ENCODE measurements at regions not wholly inside any gene's neighbourhood (a gene's known extent, or its start where the extent isn't known, plus 50 kb on each side); places are given as distances from the start of the nearest gene placed in this dataset.

- ChIA-PET POLR2A (no interaction called here), CTCF (no interaction called here)
- no peaks in the 10 kb centered on the region for H3K36me3 Mint-ChIP-seq (ENCODE audit: low read depth)
- no peak overlapping the region for H3K27ac Mint-ChIP-seq
- no peaks in the 10 kb centered on the region for H3K4me1 Mint-ChIP-seq
- no peaks in the 10 kb centered on the region for H3K27me3 Mint-ChIP-seq
- no peak overlapping the region for H3K4me3 Mint-ChIP-seq
- DNase-seq: no peak
- H3K9me3 Mint-ChIP-seq: no peaks in the 10 kb centered on the region
These were observed 437.6 kb downstream of the PTPRU start for GRCh38 chr1:29673669-29674626.

DNA sequence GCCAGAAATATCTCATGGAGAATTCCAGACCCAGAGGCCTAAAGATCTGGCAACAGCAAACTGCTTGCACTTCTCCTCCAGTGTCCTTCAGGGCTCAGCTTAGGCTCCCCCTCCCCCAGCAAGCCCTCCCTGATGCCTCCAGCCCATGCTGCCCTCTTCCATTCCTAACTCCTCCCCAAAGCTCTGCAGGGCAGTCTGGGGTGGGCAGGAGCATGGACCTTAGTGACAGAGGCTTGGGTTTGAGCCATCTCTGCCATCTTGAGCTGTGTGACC lies 436.8 kb downstream of the PTPRU start:
- H3K27ac Mint-ChIP-seq: no peak overlapping the region
- ChIA-PET POLR2A (no interaction called here), CTCF (no interaction called here)
- no peaks in the 10 kb centered on the region for H3K36me3 Mint-ChIP-seq (ENCODE audit: low read depth)
- no peak for DNase-seq
- H3K4me1 Mint-ChIP-seq: no peaks in the 10 kb centered on the region
- no peaks in the 10 kb centered on the region for H3K9me3 Mint-ChIP-seq
- no peak overlapping the region for H3K4me3 Mint-ChIP-seq
- H3K27me3 Mint-ChIP-seq: no peaks in the 10 kb centered on the region

- CTCF ChIA-PET: interaction anchor here (1.0 kb wide), 1 partner anchor 17 kb away, joined by 4 read pairs; no protein-coding TSS in a partner anchor
- H3K36me3 Mint-ChIP-seq (ENCODE audit: low read depth): no peaks in the 10 kb centered on the region
- POLR2A ChIA-PET: no interaction called here
- H3K9me3 Mint-ChIP-seq: no peaks in the 10 kb centered on the region
- no peak overlapping the region for H3K4me3 Mint-ChIP-seq
- H3K27ac Mint-ChIP-seq: no peak overlapping the region
- no peak for DNase-seq
- H3K27me3 Mint-ChIP-seq: peaks cover under 1% of the 10 kb centered on the region
- no peaks in the 10 kb centered on the region for H3K4me1 Mint-ChIP-seq
These were observed 436.3 kb downstream of the PTPRU start for GRCh38 chr1:29672416-29673227.

DNA sequence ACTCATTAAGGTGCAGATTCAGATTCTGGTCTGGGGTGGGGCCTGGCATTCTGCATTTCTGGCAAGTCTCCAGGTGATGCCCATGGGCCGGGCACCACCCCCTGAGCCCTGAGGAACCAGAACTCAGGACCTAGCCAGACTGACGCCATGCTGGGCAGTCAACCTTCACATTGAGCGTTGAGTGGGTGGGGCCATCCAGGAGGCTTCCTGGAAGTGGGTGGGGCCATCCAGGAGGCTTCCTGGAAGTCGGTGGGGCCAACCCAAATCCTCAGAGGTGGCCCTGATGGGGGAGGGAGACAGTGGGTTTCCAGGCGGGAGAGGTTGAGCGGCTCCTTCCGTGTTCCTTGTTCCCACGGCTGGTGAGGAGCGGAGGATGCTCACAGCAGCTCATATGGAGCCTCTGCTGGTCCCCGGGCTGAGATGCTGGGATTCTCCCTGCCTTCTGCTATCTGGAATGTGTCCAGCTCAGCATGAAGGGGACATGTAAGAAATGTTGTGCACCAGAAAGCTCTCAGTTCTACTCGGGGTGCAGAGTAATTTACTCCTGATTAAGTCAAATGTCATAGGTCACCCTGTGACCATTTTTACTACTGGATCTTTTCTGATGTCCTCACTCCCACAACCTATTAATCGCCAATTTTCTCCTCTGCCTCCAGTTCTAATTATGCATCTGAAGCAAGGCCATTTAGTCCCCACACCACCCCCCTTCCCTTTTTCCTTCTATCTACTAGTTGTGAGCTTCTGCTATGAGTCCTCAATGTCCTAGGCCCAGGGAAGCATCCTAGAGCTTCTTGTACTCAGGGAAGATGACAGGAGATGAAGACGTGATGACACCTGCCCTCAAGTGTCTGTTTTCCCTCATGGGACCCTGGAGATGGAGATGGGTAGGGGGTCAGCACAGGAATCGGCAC lies 435.4 kb downstream of the PTPRU start:
- ChIA-PET CTCF (interaction anchor here (1.0 kb wide), 1 partner anchor 18 kb away, joined by 4 read pairs; no protein-coding TSS in a partner anchor), POLR2A (no interaction called here)
- Mint-ChIP-seq H3K27ac (no peak overlapping the region), H3K36me3 (ENCODE audit: low read depth) (no peaks in the 10 kb centered on the region), H3K27me3 (peaks cover 4% of the 10 kb centered on the region), H3K4me3 (no peak overlapping the region), H3K9me3 (no peaks in the 10 kb centered on the region), H3K4me1 (no peaks in the 10 kb centered on the region)
- no peak for DNase-seq

- ChIA-PET POLR2A (no interaction called here), CTCF (no interaction called here)
- no peaks in the 10 kb centered on the region for H3K4me1 Mint-ChIP-seq
- peaks cover 6% of the 10 kb centered on the region for H3K27me3 Mint-ChIP-seq
- no peak overlapping the region for H3K4me3 Mint-ChIP-seq
- no peak overlapping the region for H3K27ac Mint-ChIP-seq
- no peak for DNase-seq
- H3K36me3 Mint-ChIP-seq (ENCODE audit: low read depth): no peaks in the 10 kb centered on the region
- no peaks in the 10 kb centered on the region for H3K9me3 Mint-ChIP-seq
These were observed 434.4 kb downstream of the PTPRU start for GRCh38 chr1:29670752-29671151.

- H3K9me3 Mint-ChIP-seq: no peaks in the 10 kb centered on the region
- H3K36me3 Mint-ChIP-seq (ENCODE audit: low read depth): no peaks in the 10 kb centered on the region
- ChIA-PET CTCF (no interaction called here), POLR2A (no interaction called here)
- no peak overlapping the region for H3K27ac Mint-ChIP-seq
- H3K27me3 Mint-ChIP-seq: peaks cover 12% of the 10 kb centered on the region
- no peaks in the 10 kb centered on the region for H3K4me1 Mint-ChIP-seq
- H3K4me3 Mint-ChIP-seq: no peak overlapping the region
- no peak for DNase-seq
These were observed 433.6 kb downstream of the PTPRU start for GRCh38 chr1:29669912-29670311.

DNA sequence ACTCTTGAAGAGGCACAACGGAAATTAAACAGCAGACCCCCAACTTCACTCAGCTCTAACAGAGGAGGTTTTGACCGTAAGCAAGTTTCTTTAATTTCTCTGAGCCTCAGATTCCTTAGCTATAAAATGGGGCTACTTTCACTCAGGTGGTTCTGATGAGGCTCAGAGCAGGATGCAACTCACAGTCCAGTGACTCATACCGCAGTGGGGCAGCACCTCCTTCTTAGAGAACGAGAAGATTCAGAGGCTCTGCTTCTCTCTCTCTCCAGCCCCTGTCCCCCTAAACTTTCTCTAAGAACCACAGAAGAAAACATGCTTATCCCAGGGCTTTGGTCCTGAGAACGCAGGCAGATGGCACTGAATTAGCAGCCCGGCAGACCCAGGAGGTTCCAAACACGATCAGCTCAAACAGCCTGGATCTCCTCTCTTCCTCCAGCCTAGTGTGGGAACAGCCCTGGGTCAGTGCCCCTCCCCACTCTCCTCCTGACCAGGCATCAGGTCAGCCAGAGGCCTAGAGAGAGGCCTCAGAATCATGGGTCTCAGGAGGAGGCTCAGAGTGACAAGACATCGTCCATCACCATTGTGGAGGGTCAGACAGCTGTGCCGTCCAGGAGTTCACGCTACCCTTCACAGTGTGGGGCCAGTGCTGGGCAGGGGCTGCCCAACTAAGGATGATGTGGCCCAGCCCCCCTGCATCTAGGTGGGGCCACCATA lies 433.0 kb downstream of the PTPRU start:
- CTCF ChIA-PET: no interaction called here
- DNase-seq: no peak

DNA sequence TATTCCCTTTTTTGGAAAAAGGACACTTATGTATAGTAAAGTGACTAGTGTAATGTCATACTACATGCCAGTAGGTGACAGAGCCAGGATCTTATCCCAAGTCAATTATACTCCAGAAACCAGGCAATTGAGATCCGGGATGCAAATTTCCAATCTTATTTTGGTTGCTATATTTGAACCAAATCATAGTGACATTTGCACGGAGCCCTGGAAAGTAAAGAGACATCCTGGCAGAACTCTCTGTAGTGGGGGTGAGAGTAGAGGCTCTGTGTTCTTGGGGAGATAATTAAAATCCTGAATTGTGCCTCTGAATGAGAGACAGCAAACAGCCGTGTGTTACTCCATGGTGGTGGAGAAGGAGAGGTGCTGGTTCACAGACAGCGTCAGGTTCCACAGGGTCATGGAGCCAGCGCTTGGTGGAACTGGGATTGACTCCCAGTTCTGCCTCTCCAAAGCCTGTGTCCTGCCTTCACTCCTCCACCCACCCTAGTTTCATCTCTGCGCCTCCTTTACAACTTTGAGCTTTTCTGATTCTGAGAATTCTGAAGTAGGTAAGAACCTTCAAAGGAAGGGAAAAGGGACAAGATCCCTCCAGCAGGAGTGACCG lies 432.3 kb downstream of the PTPRU start:
- Mint-ChIP-seq H3K27ac (no peak overlapping the region), H3K4me3 (no peak overlapping the region), H3K27me3 (peaks cover 16% of the 10 kb centered on the region), H3K36me3 (ENCODE audit: low read depth) (no peaks in the 10 kb centered on the region), H3K9me3 (no peaks in the 10 kb centered on the region), H3K4me1 (no peaks in the 10 kb centered on the region)
- ChIA-PET POLR2A (no interaction called here), CTCF (no interaction called here)
- DNase-seq: no peak

More for the DNA sequence above, 433.0 kb downstream of the PTPRU start:
- Mint-ChIP-seq H3K36me3 (ENCODE audit: low read depth) (no peaks in the 10 kb centered on the region), H3K9me3 (no peaks in the 10 kb centered on the region), H3K27me3 (peaks cover 16% of the 10 kb centered on the region), H3K4me3 (no peak overlapping the region), H3K27ac (no peak overlapping the region), H3K4me1 (no peaks in the 10 kb centered on the region)
- POLR2A ChIA-PET: no interaction called here

DNA sequence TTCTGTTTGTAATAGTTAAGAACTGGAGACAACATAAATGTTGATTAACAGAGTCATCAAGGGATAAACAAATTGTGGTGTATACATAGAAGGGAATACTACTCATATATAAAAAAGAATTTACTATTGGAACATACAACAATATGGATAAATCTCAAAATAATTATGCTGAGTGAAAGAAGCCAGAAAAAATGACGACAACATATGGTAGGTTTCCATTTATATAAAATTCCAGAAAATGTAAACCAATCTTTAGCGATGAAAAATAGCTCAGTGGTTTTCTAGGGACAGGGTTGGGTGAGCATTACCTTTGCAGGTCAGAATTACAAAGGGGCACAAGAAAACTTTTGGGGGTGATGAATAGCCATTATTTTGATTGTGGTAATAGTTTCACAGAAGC lies 431.6 kb downstream of the PTPRU start:
- Mint-ChIP-seq H3K4me3 (no peak overlapping the region), H3K27ac (no peak overlapping the region), H3K9me3 (no peaks in the 10 kb centered on the region), H3K27me3 (peaks cover 16% of the 10 kb centered on the region), H3K4me1 (no peaks in the 10 kb centered on the region), H3K36me3 (ENCODE audit: low read depth) (no peaks in the 10 kb centered on the region)
- ChIA-PET POLR2A (no interaction called here), CTCF (no interaction called here)
- DNase-seq: no peak

DNA sequence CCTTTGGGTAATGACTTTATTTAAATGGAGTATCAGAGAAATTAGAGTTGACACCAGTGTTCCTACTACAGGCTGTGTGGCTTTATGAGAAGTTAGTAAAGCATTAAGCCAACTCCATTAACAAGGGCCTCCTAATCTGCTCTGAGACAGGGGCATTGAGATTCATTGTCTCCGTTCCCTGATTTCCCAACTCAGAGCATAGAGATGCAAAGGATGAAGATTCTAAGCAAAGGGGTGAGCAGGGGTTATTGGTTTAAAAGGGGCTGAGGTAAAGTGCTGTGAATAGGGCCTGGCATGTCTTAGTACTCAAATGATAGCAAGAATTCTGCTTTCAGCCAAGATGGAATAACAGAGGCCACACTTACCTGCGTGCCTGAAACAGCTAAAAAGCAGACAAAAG lies 428.4 kb downstream of the PTPRU start:
- CTCF ChIA-PET: no interaction called here
- no peaks in the 10 kb centered on the region for H3K4me1 Mint-ChIP-seq
- H3K9me3 Mint-ChIP-seq: no peaks in the 10 kb centered on the region
- POLR2A ChIA-PET: no interaction called here
- H3K36me3 Mint-ChIP-seq (ENCODE audit: low read depth): no peaks in the 10 kb centered on the region
- no peak for DNase-seq
- no peak overlapping the region for H3K27ac Mint-ChIP-seq
- H3K27me3 Mint-ChIP-seq: peaks cover 24% of the 10 kb centered on the region
- no peak overlapping the region for H3K4me3 Mint-ChIP-seq

- no peak for DNase-seq
- Mint-ChIP-seq H3K27ac (no peak overlapping the region), H3K4me3 (no peak overlapping the region), H3K27me3 (peaks cover 8% of the 10 kb centered on the region), H3K4me1 (no peaks in the 10 kb centered on the region), H3K9me3 (no peaks in the 10 kb centered on the region), H3K36me3 (ENCODE audit: low read depth) (no peaks in the 10 kb centered on the region)
- POLR2A ChIA-PET: no interaction called here
- CTCF ChIA-PET: no interaction called here
These were observed 422.4 kb downstream of the PTPRU start for GRCh38 chr1:29658688-29659087.

- DNase-seq: no peak
- CTCF ChIA-PET: no interaction called here
- Mint-ChIP-seq H3K9me3 (no peaks in the 10 kb centered on the region), H3K27me3 (peaks cover 8% of the 10 kb centered on the region), H3K36me3 (ENCODE audit: low read depth) (no peaks in the 10 kb centered on the region), H3K4me1 (no peaks in the 10 kb centered on the region), H3K4me3 (no peak overlapping the region), H3K27ac (no peak overlapping the region)
- POLR2A ChIA-PET: no interaction called here
These were observed 421.5 kb downstream of the PTPRU start for GRCh38 chr1:29657816-29658215.
